MCF 10A (cell line): ENCODE measurements at regions not wholly inside any gene's neighbourhood (a gene's known extent, or its start where the extent isn't known, plus 50 kb on each side); places are given as distances from the start of the nearest gene placed in this dataset.

Experiments
- BruUV-seq: library from RNA; stranded (reverse); fragments of 400-500 nt; replicated peaks from 2 replicates; lab custom pipeline; 2021; lab: Mats Ljungman, UMichigan
- CTCF ChIA-PET: fragments of 300-600 bp; sonication (Branson Sonifier 250); formaldehyde crosslinking; extraction: SDS; loops from one replicate; lab custom pipeline; 2021; ENCODE audit warnings: antibody characterized with exemption, inconsistent platforms; lab: Yijun Ruan, JAX
- POLR2A ChIA-PET: fragments of 300-600, 350-650 bp; sonication (Branson Sonifier 250); formaldehyde crosslinking; extraction: SDS; loops from one replicate; lab custom pipeline; 2020; ENCODE audit warnings: antibody characterized with exemption, inconsistent platforms; lab: Yijun Ruan, JAX
- DNase-seq: peaks from one replicate; pipeline ENCODE4 v3.0.0-alpha.2; 2018; ENCODE audit not compliant: unreplicated experiment
- H3K27ac Mint-ChIP-seq: one replicate; pipeline ENCODE4 v1.8.0; 2022; ENCODE audit warnings: mild to moderate bottlenecking, low read depth, mixed read lengths; ENCODE audit not compliant: unreplicated experiment
- H3K27me3 Mint-ChIP-seq: one replicate; pipeline ENCODE4 v1.8.0; 2022; ENCODE audit warnings: mixed read lengths; ENCODE audit not compliant: insufficient read depth, unreplicated experiment
- H3K36me3 Mint-ChIP-seq: one replicate; pipeline ENCODE4 v1.8.0; 2022; ENCODE audit warnings: mild to moderate bottlenecking, moderate library complexity, mixed read lengths; ENCODE audit not compliant: insufficient read depth, unreplicated experiment
- H3K4me1 Mint-ChIP-seq: one replicate; pipeline ENCODE4 v1.8.0; 2022; ENCODE audit warnings: mixed read lengths; ENCODE audit not compliant: insufficient read depth, unreplicated experiment
- H3K4me3 Mint-ChIP-seq: one replicate; pipeline ENCODE4 v1.8.0; 2022; ENCODE audit warnings: mild to moderate bottlenecking, moderate library complexity, mixed read lengths; ENCODE audit not compliant: unreplicated experiment
- H3K9me3 Mint-ChIP-seq: one replicate; pipeline ENCODE4 v1.8.0; 2022; ENCODE audit warnings: mixed read lengths; ENCODE audit not compliant: unreplicated experiment
- CTCF ChIP-seq: fragments of 200-600 bp; IDR thresholded peaks from one replicate; pipeline ENCODE4 v1.8.0; 2022; ENCODE audit warnings: antibody characterized with exemption, mild to moderate bottlenecking; ENCODE audit not compliant: unreplicated experiment
- intact Hi-C: fragments of 100-400 bp; cut with micrococcal nuclease; formaldehyde crosslinking; loops from 2 replicates; pipeline ENCODE4 v1.14.1; 2022

GRCh38 chr11:133708547-133709051 is 136.7 kb downstream of the SPATA19 start:
- CTCF ChIA-PET: no interaction called here
- intact Hi-C loops: no loop called here

GRCh38 chr11:133706925-133707794 is 138.2 kb downstream of the SPATA19 start:
- intact Hi-C loops: no loop called here
- POLR2A ChIA-PET: no interaction called here
- no peak for DNase-seq
- Mint-ChIP-seq H3K4me3 (no peak overlapping the region), H3K36me3 (no peaks in the 10 kb centered on the region), H3K27ac (no peak overlapping the region), H3K27me3 (peaks cover 16% of the 10 kb centered on the region), H3K9me3 (peaks cover 9% of the 10 kb centered on the region), H3K4me1 (no peaks in the 10 kb centered on the region)
- no peak for TF ChIP-seq CTCF
- BruUV-seq: no TSS peak
- CTCF ChIA-PET: no interaction called here

More at GRCh38 chr11:133708547-133709051, 136.7 kb downstream of the SPATA19 start:
- POLR2A ChIA-PET: no interaction called here
- TF ChIP-seq CTCF: no peak
- DNase-seq: no peak
- Mint-ChIP-seq H3K27ac (no peak overlapping the region), H3K27me3 (peaks cover 12% of the 10 kb centered on the region), H3K4me3 (no peak overlapping the region), H3K36me3 (no peaks in the 10 kb centered on the region), H3K4me1 (no peaks in the 10 kb centered on the region), H3K9me3 (peaks cover 9% of the 10 kb centered on the region)
- BruUV-seq: no TSS peak

GRCh38 chr11:133705873-133706272 is 139.4 kb downstream of the SPATA19 start:
- DNase-seq: no peak
- no peaks in the 10 kb centered on the region for H3K36me3 Mint-ChIP-seq
- H3K9me3 Mint-ChIP-seq: peaks cover 9% of the 10 kb centered on the region
- no peaks in the 10 kb centered on the region for H3K4me1 Mint-ChIP-seq
- CTCF ChIA-PET: interaction anchor here (0.6 kb wide), 1 partner anchor 22 kb away, joined by 3 read pairs; no protein-coding TSS in a partner anchor
- no TSS peak for BruUV-seq
- POLR2A ChIA-PET: no interaction called here
- TF ChIP-seq CTCF: no peak
- peaks cover 27% of the 10 kb centered on the region for H3K27me3 Mint-ChIP-seq
- intact Hi-C loops: no loop called here
- H3K27ac Mint-ChIP-seq: no peak overlapping the region
- H3K4me3 Mint-ChIP-seq: no peak overlapping the region

GRCh38 chr11:133705074-133705648 is 140.2 kb downstream of the SPATA19 start:
- intact Hi-C loops: no loop called here
- ChIA-PET POLR2A (interaction anchor here (0.6 kb wide), 1 partner anchor 167 kb away, joined by 3 read pairs; no protein-coding TSS in a partner anchor), CTCF (interaction anchor here (0.6 kb wide), 1 partner anchor 21 kb away, joined by 3 read pairs; no protein-coding TSS in a partner anchor)
- BruUV-seq: no TSS peak
- H3K4me3 Mint-ChIP-seq: no peak overlapping the region
- no peak overlapping the region for H3K27ac Mint-ChIP-seq
- H3K4me1 Mint-ChIP-seq: no peaks in the 10 kb centered on the region
- peaks cover 27% of the 10 kb centered on the region for H3K27me3 Mint-ChIP-seq
- peaks cover 9% of the 10 kb centered on the region for H3K9me3 Mint-ChIP-seq
- no peak for TF ChIP-seq CTCF
- DNase-seq: no peak
- no peaks in the 10 kb centered on the region for H3K36me3 Mint-ChIP-seq
